Activated naive CD4-positive, alpha-beta T cell treated with anti-CD3 and anti-CD28 coated beads, Interleukin-2, amount 50 U/mL, for 16 hours (primary cell): ENCODE measurements at regions not wholly inside any gene's neighbourhood (a gene's known extent, or its start where the extent isn't known, plus 50 kb on each side); places are given as distances from the start of the nearest gene placed in this dataset.
"Not testable (repeated sequence)": the region's sequence is repeated elsewhere in the genome, so short reads cannot be mapped to it uniquely, and the experiment has no call there.

ENCODE experiments used
- DNase-seq: peaks from one replicate; pipeline ENCODE4 v3.0.0-alpha.2; 2020

GRCh38 chr11:22920939-22921565 is 60.8 kb upstream of the CCDC179 start:
- no peak for DNase-seq

- DNase-seq = no peak
Observed at GRCh38 chr11:22922672-22923071, 62.4 kb upstream of the CCDC179 start.

GRCh38 chr11:22923561-22923960 is 63.3 kb upstream of the CCDC179 start:
- DNase-seq = no peak

GRCh38 chr11:22926341-22926740 is 66.1 kb upstream of the CCDC179 start:
- DNase-seq = no peak

GRCh38 chr11:22927793-22928192 is 67.5 kb upstream of the CCDC179 start:
- no peak for DNase-seq

GRCh38 chr11:22928207-22928917 is 68.1 kb upstream of the CCDC179 start:
- no peak for DNase-seq

- DNase-seq = no peak
Observed at GRCh38 chr11:22930816-22931594, 70.7 kb upstream of the CCDC179 start.

GRCh38 chr11:22938691-22939090 is 78.4 kb upstream of the CCDC179 start:
- no peak for DNase-seq

GRCh38 chr11:22941544-22941943 is 81.3 kb upstream of the CCDC179 start:
- DNase-seq = not testable (repeated sequence)

- no peak for DNase-seq
Observed at GRCh38 chr11:22957786-22958185, 97.5 kb upstream of the CCDC179 start.

- no peak for DNase-seq
Observed at GRCh38 chr11:22974251-22974650, 114.0 kb upstream of the CCDC179 start.

GRCh38 chr11:22976146-22976545 is 115.9 kb upstream of the CCDC179 start:
- DNase-seq = no peak

- DNase-seq = no peak
Observed at GRCh38 chr11:22982903-22983302, 122.6 kb upstream of the CCDC179 start.

GRCh38 chr11:22984045-22984444 is 123.8 kb upstream of the CCDC179 start:
- no peak for DNase-seq

- no peak for DNase-seq
Observed at GRCh38 chr11:22989371-22989770, 129.1 kb upstream of the CCDC179 start.

- no peak for DNase-seq
Observed at GRCh38 chr11:22991196-22991595, 130.9 kb upstream of the CCDC179 start.

- no peak for DNase-seq
Observed at GRCh38 chr11:23006730-23007129, 146.5 kb upstream of the CCDC179 start.

- DNase-seq = no peak
Observed at GRCh38 chr11:23010790-23011335, 150.6 kb upstream of the CCDC179 start.

GRCh38 chr11:23012930-23013329 is 152.7 kb upstream of the CCDC179 start:
- DNase-seq = no peak

GRCh38 chr11:23013509-23013908 is 153.2 kb upstream of the CCDC179 start:
- no peak for DNase-seq

- DNase-seq = no peak
Observed at GRCh38 chr11:23021287-23021863, 161.1 kb upstream of the CCDC179 start.

- DNase-seq = no peak
Observed at GRCh38 chr11:23022854-23023253, 162.6 kb upstream of the CCDC179 start.

- DNase-seq = no peak
Observed at GRCh38 chr11:23023319-23023718, 163.0 kb upstream of the CCDC179 start.
